HG02943 (cell line): ENCODE measurements at regions not wholly inside any gene's neighbourhood (a gene's known extent, or its start where the extent isn't known, plus 50 kb on each side); places are given as distances from the start of the nearest gene placed in this dataset.

ENCODE experiments used
- ATAC-seq: cut with Tn5 transposase; IDR thresholded peaks from one replicate; pipeline ENCODE4 v1.9.1; 2021; ENCODE audit warnings: mild to moderate bottlenecking, low read depth, moderate library complexity; ENCODE audit not compliant: unreplicated experiment

DNA sequence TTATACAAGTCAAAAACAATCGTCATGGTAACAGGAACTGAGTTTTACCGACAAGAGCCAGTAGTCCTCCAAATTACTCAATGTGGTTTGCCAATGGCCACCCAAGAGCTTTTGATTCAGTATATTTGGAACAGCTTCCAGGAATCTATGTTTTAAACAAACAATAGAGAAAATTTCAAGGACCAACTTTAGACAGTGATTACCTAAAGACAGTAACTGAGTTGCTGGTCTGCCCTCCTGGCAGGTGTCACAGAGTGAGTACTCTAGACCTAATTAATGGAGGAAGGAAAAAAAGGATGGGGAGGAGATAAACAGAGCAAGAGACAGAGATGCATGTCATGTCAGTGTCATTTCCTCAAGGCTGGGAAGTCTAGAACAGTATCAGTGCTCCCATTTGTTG lies 361.3 kb upstream of the BTBD3 start:
- ATAC-seq = no peak

DNA sequence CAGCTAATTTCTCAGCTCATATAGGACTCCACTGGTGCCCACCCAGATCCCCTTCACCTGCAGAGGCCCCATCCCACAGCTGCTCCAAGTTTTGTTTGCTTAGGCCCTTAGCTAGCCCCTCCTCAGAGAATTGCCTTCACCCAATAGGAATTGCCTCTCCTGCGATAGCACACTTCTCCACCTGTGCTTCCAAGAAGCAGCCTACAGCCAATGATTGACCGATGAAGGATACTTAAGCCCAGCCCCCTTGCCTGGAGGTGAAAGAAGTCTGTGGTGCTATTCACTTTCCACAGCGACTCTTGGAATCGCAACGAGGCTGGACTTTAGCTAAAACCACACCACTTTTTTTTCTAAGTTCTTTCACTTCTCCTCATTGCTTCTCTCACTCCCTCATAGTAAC lies 353.2 kb upstream of the BTBD3 start:
- ATAC-seq = no peak

DNA sequence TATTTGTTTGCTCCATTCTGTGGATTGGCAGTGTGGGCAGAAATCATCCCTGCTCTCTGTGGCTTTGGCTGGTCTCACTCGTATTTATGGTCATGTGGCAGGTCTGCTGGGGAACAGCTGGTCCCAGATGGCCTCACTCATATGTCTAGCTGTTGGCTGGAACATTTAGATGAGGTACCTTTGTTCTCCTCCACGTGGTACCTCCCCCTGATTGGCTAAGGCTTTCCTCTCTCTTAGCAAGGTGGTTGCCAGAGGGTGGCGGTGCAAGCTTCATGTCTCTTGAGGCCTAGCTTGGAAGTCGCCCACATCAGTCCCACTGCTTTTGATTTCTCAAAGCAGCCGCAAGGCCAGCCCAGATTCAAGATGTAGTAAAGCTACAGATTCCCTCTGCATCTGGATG lies 348.5 kb upstream of the BTBD3 start:
- no peak for ATAC-seq

- ATAC-seq = no peak
Observed at GRCh38 chr20:11573507-11573906, 344.2 kb upstream of the BTBD3 start.

DNA sequence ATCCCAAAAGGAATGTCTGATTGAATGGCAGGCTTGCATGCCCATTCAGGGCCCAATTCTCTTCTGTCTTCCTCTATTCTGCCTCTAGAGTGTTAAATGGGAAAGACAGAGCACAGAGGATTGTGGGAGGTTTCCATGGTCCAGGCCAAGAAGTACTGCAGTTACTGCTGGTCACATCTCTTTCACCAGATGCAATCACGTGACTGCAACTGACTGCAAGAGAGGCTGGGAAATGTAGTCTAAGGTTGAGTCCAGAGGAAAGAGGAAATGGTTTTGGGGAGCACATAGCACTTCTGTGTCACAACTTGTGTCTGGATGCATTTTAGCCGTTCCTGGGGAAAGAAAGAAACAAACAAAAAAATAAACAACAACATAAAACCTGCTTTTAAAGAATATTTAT lies 336.4 kb upstream of the BTBD3 start:
- no peak for ATAC-seq

- ATAC-seq = no peak
Observed at GRCh38 chr20:11582060-11582459, 335.6 kb upstream of the BTBD3 start.

GRCh38 chr20:11585752-11586352 lies 331.8 kb upstream of the BTBD3 start:
- ATAC-seq = no peak

DNA sequence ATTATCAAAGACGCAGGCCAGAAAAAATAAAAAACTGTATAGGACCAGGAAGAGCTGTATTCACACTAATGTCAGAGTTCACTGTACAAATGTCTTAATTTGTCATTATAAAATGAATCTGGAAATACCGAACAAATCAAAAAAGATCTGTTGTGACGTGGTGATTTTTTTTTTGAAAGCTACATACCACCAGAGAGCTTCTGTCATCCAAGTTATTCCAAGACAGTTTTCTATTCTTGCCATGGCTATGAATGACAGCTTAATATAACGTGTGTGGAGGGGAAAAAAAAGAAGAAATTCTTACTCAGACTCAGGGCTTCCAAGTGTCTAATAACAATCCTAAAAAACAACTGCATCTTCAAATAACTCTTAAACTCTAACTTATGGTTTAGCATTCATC lies 328.8 kb upstream of the BTBD3 start:
- no peak for ATAC-seq

DNA sequence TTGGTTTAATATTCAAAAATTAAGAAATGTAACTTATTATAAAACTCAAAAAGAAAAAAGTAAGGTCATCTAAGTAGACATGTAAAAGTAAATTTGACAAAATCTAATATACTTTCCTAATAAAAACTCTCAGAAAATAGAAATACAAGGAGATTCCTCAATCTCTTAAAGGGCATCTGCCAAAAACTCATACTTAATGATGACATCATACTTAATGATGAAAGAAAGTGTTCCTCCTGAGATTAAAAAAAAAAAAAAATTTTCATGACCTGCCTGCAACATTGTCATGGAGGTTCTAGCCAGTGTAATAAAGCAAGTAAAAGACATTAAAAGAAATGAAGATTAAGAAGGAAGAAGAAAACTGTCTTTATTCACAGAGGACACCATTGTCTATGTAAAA lies 325.7 kb upstream of the BTBD3 start:
- ATAC-seq = no peak

DNA sequence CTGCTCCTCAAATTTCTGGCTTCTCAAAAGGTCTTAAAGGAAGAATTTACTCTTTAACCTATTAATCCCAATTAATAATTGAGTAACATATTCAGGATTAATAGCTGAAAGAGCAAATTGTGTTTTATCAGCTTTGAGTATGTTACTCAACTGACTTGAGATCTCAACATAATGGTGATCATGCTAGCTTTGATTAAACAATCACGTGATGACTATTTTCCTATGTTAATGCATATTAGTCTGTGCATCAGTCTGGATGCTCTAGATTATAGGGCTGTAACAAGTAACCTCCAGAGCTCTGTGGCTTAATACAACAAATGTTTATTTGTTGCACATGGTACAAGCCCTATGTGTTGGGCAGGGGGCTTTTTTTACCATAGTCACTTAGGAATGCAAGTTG lies 313.4 kb upstream of the BTBD3 start:
- ATAC-seq = no peak

- ATAC-seq = no peak
Observed at GRCh38 chr20:11607047-11607446, 310.6 kb upstream of the BTBD3 start.

- ATAC-seq = no peak
Observed at GRCh38 chr20:11608736-11609135, 309.0 kb upstream of the BTBD3 start.

GRCh38 chr20:11624704-11625103 lies 293.0 kb upstream of the BTBD3 start:
- no peak for ATAC-seq

DNA sequence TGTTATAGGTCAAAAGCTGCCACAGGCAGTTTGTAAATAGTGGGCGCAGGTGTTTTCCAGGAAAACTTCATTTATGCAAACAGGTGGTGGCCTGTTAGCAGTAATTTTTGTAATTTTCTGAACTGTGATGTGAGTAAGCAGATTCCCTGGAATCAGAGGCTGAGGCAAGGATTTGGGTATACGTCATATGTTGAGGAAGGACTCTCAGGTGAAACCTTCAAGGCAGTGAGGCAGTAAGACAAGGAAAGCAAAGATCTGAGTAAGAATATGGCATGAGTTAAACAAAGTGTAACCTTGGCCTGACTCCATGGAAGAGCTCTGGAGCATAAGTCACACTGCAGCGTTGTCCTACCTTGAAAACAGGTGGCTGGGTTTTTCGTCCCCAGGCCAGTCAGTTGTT lies 291.1 kb upstream of the BTBD3 start:
- no peak for ATAC-seq

DNA sequence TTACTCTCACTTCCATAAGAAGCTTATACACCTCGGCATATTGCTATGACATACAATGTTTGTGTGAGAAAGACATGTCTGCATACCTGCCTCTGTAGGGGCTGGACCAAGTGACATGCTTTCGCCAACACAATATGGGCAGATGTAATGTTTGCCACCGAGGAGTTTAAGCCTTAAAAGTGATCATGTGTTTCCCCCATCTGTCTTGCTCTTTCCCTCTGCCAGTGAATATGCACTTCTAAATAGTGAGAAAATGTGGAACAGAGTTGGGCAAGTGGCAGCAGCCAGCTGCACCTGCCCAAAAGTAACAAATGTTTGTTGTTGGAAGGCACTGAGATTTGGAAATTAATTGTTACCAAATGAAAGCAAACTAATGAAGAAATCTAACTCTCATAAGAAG lies 274.8 kb upstream of the BTBD3 start:
- ATAC-seq = no peak

GRCh38 chr20:11646359-11646758 lies 271.3 kb upstream of the BTBD3 start:
- no peak for ATAC-seq

- ATAC-seq = no peak
Observed at GRCh38 chr20:11650566-11650965, 267.1 kb upstream of the BTBD3 start.

DNA sequence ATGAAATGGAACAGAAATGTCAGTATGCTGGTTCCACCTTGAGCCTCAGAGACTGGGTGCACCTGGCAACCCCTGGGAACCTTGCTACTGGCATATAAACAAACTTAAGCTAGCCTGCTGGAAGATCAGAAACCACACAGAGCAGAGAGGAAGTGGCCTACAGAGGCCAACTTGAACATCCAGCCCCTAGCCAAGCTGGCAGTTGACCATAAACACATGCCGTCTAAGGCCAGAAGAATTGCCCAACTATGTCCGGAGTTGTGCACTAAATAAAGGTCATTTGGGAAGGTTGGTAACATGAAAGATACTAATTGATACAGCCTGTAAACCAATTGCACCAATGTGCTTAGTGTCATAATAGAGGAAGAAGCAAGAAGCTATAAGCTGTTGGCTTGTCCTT lies 266.6 kb upstream of the BTBD3 start:
- ATAC-seq = no peak

GRCh38 chr20:11651647-11652046 lies 266.0 kb upstream of the BTBD3 start:
- no peak for ATAC-seq

DNA sequence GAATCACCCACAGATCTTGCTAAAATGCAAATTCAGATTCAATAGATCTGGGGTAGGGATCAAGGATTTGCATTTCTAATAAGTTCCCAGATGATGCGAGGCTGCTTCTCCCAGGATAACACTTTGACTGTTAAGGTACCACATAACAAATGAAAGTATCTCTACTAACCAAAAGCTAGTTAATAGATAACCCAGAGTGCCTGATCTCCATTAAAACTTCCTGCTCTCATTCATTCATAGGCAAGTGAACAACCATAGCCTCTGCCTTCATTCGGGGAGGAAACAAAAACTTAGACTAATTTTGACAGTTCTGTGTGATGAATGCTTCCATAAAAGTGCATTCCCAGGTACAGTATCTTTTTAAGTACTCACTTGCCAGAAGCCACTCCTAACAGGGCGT lies 265.6 kb upstream of the BTBD3 start:
- no peak for ATAC-seq

DNA sequence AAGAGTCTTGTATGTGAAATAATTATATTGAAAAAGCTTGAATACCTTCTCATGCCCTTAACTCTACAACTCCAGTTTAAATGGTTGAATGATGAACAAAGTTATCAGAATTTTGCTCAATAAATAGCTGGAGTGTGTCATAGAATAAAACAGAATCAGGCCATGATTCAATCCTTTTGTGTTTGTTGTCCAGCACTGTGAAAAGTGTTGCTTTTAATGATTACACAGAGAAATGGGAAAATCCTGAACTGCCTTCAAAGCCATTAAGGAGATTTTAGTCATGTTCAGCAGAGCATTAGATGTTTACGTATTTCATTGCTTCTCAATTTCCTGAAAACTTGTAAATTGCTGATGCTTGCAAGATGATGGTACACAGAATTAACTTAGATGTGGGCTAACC lies 262.9 kb upstream of the BTBD3 start:
- no peak for ATAC-seq

DNA sequence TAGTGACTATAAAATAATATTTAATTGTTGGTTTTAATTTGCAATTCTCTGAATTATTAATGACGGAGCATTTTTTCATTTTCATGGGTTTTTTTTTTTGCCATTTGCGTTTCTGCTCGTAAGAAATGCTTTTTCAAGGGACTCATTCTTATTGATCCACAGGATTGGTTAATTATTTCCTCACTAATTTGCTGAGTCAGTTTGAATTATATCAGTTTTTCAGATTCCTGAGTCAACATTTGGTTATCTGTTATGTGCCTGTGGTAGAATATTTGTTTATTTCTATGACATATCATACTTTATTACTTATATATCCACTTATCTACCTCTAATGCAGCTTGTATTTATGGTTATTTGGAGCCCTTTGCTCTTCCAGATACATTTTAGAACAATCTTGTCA lies 257.0 kb upstream of the BTBD3 start:
- ATAC-seq = no peak

- ATAC-seq = no peak
Observed at GRCh38 chr20:11671015-11671511, 246.6 kb upstream of the BTBD3 start.
